ENCODE measurements at regions not wholly inside any gene's neighbourhood (a gene's known extent, or its start where the extent isn't known, plus 50 kb on each side); places are given as distances from the start of the nearest gene placed in this dataset.
"Not testable (repeated sequence)": the region's sequence is repeated elsewhere in the genome, so short reads cannot be mapped to it uniquely, and the experiment has no call there.

DNA sequence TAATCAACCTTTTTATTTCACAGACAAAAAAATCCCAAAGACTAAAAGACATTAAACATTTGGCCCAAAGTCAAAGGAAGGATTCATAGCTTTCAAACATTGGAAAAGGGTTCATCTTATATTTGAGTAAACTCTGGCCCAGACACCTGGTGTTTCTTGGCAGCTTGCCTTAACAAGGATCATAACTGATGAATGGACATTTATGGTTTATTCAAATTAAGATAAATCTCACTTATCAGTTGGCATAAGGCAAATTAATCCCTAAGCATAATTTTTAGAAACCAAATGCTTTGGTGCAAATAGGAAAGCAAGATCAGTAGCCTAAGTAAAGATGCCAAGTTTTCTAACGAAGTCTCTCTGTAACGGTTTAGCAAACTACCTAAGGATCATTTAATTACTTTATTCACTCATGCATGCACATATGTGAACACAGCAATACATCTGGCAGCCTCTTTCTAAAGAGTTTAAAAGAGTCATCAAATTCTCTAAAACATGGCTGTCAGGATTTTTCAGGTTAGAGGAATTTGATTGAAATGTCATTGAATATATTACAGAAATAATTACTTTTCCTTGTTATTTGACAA lies 323.4 kb upstream of the RBMS1 start:
- no peak for DNase-seq

DNA sequence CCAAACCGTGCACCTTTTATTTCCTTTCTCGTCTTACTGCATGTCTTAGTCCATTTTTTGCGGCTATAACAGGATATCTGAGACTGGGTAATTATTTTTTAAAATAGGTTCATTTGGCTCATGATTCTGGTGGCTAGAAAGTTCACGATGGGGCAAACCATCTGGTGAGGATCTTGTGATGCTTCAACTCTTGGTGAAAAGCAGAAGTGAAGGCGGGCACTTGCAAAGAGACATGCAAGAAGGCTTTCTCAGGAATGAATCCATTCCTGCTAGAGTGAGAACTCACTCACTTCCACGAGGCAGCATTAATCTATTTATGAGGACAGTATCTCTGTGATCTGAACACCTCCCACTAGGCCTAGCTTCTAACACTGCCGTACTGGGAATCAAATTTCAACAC lies 327.1 kb upstream of the RBMS1 start:
- no peak for DNase-seq

GRCh38 chr2:160822006-160822405 lies 328.4 kb upstream of the RBMS1 start:
- DNase-seq: no peak

GRCh38 chr2:160825433-160825832 lies 331.8 kb upstream of the RBMS1 start:
- DNase-seq: no peak

GRCh38 chr2:160826496-160826895 lies 332.9 kb upstream of the RBMS1 start:
- no peak for DNase-seq

- DNase-seq: no peak
Measured at GRCh38 chr2:160828076-160828475, 332.2 kb upstream of the TANK start.

DNA sequence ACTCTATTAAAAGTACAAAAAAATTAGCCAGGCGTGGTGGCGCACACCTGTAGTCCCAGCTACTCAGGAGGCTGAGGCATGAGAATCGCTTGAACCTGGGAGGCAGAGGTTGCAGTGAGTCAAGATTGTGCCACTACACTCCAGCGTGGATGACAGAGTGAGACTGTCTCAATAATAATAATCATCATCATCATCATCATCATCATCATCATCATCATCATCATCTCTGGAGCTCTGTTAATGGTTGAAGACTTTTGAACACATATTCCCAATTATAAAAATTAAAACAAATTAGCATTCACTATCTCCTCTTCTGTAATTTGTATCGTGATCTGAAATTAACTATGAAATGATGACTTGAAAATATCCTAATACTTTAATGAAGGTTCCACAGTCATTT lies 327.8 kb upstream of the TANK start:
- not testable (repeated sequence) for DNase-seq

DNA sequence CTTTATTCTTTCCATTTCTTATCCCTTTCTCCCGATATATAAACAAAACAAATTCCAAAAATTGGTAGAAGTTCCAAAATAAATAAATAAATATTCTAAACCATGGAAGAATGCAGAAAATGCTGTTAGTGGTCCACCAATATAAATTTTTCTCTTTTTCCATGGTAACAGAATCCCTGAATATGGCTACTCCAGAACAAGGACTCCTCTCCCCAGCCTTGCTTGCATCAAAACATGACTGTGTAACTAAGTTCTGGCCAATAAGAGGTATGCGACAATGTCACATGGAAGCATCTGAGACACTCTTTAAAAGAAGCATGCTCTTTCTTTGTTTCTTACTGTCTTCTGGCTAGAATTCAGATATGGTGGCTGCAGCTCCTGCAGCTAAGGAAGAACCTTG lies 325.1 kb upstream of the TANK start:
- no peak for DNase-seq

DNA sequence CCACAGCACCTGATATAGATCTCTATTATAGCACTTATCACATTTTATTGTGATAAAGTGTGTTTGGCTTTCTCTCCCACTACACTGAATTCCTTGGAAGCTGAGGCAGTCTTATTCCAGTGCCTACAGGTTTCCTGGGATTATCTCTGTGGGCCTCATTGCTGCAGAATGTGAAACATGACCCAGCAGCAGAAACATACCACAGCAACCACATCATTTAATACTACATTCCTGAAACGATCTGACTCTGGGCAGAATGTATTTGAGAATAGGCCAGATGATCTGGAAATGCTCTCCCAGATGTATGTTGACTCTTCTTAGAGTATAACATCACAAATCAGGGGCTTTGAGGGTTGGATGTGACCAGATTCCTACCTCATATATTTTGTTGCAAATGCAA lies 323.5 kb upstream of the TANK start:
- no peak for DNase-seq

GRCh38 chr2:160837416-160837815 lies 322.8 kb upstream of the TANK start:
- no peak for DNase-seq

DNA sequence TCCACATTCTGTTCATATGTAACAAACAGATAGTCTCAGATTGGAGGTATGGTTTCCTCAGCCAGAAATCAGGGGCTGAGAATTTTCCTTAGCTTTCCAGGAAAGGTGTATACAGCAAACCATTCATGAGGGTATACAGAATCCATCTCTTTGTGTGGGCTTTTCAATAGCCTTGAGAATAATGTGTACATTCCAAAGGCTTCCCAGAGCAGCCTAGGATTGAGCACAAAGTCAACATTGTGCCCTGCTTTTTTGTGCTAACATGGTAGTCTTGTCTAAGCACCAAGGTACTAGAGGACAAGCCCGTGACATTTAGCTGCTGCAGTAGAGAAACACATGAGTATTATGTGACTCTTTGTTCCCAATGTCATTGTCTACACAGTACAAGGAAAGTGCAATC lies 322.1 kb upstream of the TANK start:
- no peak for DNase-seq

GRCh38 chr2:160838691-160839090 lies 321.5 kb upstream of the TANK start:
- DNase-seq: no peak

DNA sequence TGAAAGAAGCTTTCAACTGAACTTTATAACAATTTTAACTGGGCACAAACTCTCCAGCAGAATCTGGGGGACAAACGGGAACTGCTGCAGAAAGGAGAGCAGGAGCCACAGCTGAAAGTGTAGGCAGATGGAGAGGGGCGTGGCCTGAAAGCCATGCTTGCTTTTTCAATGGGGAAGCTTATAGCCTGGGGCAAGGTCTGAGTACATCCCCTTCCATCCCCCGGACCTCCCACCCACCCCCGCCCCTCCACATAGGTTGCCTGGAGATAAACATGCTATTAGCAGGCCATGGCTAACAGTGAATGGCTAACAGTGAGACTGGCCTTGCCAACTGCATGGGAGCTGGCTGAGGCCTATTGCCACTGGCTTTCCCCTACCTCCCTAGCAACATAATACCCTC lies 317.9 kb upstream of the TANK start:
- no peak for DNase-seq

DNA sequence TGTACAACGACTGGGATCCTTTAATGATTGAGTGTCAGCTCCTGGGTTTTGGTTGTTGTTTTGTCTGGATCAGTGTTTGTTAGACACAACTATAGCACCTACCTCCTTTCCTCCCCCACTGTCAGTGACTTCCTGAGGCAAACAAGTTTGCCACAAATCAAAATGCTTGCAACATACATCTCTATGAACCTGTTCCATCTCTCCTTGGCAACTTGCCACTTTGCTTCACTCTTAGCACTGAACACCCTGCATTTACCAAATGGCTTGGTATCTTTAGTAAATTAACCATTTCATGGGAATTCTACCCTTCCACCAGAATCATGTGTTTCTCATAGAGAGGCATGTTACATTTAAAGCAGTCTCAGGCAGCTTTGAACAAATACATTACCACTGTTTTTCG lies 301.1 kb upstream of the TANK start:
- no peak for DNase-seq

GRCh38 chr2:160862226-160862625 lies 298.0 kb upstream of the TANK start:
- DNase-seq: no peak

DNA sequence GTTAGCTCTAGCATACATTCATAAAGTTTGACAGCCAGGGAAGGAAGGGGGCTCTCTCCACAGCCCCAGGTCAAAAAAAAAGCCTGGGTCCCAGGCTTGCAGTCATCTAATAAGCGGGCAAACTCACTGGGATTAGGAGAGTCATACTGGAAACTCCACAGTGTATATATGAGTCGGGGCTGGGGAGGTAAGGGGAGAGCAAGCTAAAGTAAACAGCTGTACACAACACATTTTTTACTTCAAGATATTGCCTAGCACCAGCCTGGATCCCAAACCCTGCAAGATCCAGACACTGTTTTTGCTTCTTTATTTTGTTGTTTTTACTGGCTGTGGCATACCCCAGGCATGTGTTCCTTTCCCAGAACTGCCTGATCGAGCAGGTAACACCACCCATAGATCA lies 291.3 kb upstream of the TANK start:
- no peak for DNase-seq

GRCh38 chr2:160869411-160869810 lies 290.8 kb upstream of the TANK start:
- no peak for DNase-seq

DNA sequence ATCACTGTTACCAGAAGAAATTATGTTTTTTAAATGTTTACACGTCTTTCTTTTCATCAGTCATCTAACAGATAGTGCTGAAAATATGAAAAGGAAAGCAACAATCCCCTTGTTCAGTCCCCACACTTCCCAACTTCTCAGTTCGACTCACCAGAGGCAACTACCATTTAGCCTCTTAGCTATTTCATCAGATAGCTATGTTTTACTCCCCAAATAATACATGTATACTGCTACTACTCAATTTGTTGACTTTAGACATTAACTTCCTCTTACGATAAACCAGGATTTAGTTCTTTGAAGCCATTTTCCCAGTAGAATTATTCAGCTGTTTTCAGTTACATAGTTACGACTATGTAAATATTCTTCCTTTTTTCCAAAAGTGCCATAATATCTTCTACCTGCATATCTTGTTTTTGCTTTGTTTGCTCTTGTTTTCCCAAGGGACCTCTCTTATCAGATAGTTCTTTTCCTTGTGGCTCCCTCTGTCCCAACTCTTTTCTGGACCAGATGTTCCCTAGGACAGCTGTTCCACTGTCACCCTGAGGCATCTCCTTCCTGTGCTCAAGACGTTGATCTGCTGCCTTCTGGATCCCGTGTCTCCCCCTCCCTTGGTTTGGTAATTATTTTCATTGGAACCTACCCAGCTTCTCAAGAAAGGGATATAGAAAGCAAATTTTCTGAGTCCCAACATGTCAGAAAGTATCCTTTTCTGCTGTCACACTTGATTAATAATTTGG lies 289.3 kb upstream of the TANK start:
- DNase-seq: no peak

DNA sequence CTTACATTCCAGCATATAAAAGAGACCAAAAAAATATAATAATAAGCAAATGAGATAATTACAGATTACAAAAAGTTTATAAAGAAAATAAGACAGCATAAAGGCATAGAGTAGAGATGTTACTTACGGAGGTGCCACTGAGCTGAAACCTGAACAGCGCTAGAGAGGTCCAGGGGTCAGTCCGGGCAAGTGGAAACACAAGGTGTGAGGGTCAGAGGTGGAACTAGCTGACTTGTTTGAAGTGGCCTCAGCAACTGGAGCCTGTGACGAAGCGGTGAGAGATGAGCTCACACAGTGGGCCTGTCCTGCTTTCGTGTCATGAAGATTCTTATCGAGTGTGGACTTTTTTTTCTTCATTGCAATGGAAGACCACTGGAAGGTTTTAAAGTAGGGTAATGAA lies 288.3 kb upstream of the TANK start:
- DNase-seq: no peak

GRCh38 chr2:160876029-160876428 lies 284.2 kb upstream of the TANK start:
- DNase-seq: no peak

GRCh38 chr2:160876765-160877164 lies 283.5 kb upstream of the TANK start:
- DNase-seq: no peak

DNA sequence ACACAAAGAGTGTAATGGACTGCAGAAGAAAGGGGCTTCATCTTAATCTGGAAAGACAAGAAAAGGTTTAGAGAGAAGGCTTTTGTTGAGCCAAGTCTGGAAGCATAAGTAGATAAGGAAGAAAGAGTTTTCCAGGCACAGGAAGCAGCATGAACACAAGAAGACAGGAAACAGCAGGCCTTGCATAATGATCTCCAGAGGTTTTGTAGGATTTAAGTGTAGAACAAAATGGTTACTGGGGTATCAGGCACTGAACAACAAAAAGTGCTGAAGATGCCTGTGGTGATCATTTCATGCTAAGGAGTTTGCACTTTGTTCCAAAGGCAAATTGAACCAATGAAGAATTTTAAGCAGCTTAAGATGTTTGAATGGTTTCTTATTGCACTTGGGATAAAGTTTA lies 281.6 kb upstream of the TANK start:
- DNase-seq: no peak

GRCh38 chr2:160882906-160883305 lies 277.3 kb upstream of the TANK start:
- no peak for DNase-seq

- DNase-seq: no peak
Measured at GRCh38 chr2:160884056-160884455, 276.2 kb upstream of the TANK start.

Data from T1000 (cell line).